Epithelial cell of proximal tubule (primary cell): ENCODE measurements at regions not wholly inside any gene's neighbourhood (a gene's known extent, or its start where the extent isn't known, plus 50 kb on each side); places are given as distances from the start of the nearest gene placed in this dataset.
A peak's percentile ranks its signal among the peaks of the same experiment; 100 is the strongest.
"Not testable (repeated sequence)": the region's sequence is repeated elsewhere in the genome, so short reads cannot be mapped to it uniquely, and the experiment has no call there.

Experiments used
- DNase-seq: peaks from one replicate; pipeline ENCODE4 v3.0.0-alpha.2; 2011; ENCODE audit warnings: low read depth
- H3K4me3 ChIP-seq: 2 replicates; pipeline ENCODE4 v1.5.1; 2011; ENCODE audit warnings: low read depth, mild to moderate bottlenecking, low read length

DNA sequence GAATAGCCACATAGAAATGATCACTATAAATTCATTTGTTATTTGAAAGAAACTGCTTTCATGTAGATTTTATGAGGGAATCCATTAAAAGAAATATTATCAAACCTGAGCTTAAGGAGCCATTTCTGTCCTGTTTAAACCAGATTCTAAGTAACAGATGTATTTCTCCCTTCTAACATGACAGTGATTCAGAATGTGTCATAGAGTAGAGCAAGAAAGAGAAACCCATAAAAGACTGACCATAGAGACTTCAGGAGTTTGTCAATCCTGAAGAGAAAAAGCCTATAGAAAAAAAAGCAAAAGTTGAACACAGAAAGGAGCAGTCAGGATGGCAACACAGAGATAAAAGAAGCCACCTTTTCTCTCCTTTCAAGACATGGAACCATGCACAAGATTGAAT is 390.6 kb downstream of the PRIM2 start:
- not testable (repeated sequence) for H3K4me3 ChIP-seq, DNase-seq

DNA sequence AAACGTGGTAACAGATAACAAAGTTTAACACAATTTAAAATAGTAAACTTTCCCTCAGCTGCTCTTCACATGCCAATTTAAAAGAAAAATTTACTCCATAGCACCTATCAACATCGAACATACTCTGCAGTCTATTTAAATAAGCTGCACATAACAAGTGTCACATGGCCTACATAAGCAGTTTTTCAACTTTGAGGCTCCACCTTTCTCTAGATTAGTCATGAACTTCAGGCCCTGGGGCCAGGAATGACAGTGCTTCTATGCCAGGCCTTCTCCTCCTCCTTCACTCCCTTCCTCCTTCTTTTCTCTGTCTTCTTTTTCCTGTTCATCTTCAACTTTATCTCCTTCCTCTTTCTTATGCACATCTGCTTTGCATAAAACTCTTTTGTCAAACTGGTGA is 405.1 kb downstream of the PRIM2 start:
- DNase-seq, result not testable (repeated sequence)

DNA sequence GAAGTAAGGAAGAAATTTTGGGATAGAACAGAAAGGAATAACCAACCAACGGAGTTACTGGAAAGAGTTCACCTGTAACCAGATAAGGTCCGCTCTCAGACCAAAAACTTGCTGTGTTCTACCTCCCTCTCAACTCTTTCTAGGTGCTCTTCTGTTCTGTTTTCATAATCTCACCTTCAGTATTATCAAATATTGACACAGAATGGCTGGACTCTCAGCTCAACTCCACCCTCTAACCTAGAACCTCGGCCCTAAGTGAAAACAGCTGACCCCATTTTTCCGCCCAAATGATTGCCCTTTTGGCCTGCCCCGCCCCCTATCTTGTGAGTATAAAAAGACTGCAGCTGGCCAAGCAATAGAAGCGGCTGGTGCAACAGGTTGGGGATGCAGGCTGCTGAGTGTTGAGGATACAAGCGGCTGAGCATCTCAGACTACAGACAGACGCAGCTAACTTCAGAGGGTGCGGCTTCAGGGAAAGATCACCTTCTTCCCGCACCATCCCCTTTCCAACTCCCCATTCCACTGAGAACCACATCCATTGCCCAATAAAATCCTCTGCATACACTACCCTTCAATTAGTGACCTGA is 406.5 kb downstream of the PRIM2 start:
- not testable (repeated sequence) for H3K4me3 ChIP-seq, DNase-seq

More for the DNA sequence above, 405.1 kb downstream of the PRIM2 start:
- not testable (repeated sequence) for H3K4me3 ChIP-seq

DNA sequence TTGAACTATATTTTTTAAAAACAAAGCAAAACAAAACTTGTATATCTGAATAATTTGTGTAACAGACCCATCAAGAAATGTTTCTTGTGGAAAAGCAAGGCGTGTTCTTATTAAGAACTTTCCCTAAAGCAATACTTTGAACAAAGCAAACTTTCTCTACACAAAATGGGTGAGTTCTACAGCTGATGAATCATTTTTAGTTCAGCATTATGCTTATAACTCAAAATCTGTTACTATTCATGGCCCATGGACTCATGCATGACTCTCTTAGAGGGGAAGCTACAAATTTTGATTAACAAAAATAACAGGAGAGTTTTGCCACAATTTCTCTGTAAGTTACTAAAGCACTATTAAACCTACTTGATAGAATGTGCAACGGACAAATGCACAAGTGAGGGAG is 412.0 kb downstream of the PRIM2 start:
- H3K4me3 ChIP-seq, DNase-seq: not testable (repeated sequence)

DNA sequence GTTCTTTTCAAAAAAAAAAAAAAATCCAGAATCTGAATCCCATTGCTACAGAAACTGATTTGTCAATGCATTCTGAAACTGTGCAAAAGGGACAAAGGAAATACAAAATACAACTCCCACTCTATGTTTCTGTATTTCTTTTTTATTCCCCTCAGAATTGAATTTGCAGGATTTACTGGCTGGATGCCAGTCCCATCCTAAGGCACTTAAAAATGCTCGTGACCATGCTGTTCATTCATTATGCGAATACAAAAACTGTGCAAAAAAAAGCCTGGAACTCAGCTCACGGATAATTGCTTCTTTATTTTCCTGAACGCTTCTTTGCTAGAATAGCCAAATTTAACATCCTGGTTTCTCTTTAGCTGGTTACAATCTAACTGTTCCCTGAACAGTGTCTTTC is 413.3 kb downstream of the PRIM2 start:
- not testable (repeated sequence) for DNase-seq, H3K4me3 ChIP-seq

DNA sequence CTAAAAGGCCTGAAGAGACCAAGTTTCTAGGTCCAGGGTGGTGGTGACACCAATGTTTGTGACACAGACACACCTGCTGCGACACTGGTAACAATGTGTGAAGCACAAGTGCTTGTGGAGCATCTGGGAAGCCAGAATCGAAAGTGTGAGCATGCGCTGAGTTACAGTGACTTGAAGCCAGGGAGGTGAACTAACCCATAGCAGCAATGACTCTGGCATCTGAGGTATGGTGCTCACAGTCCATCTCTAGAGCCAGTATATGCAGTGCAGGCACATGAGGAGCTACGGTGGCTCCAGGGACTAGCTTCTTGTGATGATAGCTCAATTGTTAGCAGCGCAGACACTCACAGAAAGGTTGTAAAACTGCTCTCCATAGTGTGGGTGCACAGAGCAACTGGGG is 430.3 kb downstream of the PRIM2 start:
- not testable (repeated sequence) for DNase-seq

DNA sequence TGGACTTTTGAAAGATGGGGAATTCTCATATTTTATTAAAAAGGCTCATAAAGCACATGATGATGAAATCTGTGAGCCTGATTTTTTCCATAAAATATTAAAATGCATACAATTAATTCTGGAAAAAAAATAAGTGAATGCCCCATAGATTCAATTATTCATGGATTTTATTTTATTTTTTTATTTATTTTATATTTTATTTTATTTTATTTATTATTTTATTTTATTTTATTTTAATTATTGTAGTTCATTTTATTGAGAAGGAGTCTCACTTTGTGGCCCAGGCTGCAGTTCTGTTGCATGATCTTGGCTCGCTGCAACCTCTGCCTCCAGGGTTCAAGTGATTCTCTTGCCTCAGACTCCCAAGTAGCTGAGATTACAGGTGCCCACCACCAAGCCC is 442.4 kb downstream of the PRIM2 start:
- DNase-seq, H3K4me3 ChIP-seq: not testable (repeated sequence)

More for the DNA sequence above, 430.3 kb downstream of the PRIM2 start:
- H3K4me3 ChIP-seq, result not testable (repeated sequence)

DNA sequence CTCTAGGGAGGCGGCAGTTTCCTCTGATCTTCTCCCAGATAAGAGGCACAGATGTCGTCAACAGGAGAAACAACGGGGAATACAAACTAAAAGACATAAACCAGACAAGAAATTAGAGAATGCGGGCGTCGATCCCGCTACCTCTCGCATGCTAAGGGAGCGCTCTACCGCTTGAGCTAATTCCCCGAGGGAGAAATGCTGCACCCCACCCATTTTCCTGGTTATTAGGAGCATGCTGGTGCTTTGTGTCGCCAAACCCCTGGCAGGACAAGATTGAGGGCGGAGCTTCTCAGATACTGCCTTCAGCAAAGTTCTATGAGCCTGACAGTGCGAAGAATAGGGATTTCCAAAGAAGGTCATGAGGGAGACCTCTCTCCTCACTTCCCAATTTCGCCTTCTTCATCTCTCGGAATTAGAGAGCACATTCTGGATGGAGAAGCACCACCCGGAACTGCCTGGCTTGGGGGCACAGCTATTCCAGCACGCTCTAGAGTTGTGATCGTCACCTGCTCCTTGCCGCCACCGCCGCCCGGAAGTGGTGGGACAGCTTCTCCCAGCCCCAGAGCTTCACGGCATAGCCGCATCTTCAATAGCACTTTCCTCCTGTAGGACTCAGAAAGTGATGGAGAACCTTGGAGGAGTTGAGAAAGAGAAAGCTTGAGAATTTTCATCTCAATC is 475.4 kb downstream of the PRIM2 start:
- not testable (repeated sequence) for H3K4me3 ChIP-seq, DNase-seq

DNA sequence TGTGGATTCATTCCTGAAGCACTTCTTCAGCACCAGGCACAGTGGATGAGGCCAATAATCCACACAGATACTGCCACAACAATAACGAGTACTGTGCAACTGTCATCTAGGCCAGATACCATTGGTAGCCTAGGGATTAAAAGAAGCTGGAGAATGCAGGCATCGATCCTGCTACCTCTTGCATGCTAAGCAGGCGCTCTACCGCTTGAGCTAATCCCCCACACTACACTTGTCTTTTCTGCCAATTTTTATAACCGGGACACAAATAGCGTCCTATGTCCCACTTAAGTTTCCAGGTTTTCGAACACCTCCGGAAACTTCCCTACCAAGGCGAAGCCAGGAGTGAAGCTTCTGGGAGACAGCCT is 475.9 kb downstream of the PRIM2 start:
- H3K4me3 ChIP-seq, DNase-seq: not testable (repeated sequence)

DNA sequence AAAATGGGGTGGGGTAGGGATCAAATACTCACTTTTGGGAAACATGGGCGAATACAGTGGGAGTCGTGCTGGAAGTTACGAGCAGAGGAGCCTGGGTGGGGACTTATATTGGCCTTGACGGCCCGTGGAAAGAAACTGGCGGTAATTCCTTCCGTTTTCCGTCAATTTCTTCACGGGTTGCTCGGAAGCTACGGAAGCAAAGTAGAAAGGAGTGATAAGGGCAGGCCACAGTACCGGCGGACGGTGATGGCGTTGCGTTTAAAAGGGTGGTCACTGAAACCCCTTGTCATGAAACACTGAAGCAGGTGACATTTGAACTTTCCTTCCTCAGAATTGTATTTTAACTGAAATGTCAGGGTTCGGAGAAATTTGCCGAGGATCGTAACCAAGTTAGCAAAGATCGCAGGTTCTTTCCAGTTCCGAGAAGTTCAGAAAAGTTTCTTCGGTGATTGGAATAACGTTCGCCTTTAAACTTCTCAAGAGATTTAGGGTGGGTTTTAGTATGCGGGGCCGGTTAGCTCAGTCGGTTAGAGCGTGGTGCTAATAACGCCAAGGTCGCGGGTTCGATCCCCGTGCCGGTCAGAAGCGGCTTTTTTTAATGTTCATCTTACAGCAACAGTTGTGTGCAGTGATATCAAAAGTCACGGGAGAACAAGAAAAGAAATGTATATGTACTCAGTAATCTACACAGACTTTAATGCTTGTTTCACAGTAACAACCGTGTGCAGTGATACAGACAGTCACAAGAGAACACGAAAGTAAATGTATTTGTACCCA is 482.5 kb downstream of the PRIM2 start:
- peak overlapping the region; percentile 29 for H3K4me3 ChIP-seq
- not testable (repeated sequence) for DNase-seq

DNA sequence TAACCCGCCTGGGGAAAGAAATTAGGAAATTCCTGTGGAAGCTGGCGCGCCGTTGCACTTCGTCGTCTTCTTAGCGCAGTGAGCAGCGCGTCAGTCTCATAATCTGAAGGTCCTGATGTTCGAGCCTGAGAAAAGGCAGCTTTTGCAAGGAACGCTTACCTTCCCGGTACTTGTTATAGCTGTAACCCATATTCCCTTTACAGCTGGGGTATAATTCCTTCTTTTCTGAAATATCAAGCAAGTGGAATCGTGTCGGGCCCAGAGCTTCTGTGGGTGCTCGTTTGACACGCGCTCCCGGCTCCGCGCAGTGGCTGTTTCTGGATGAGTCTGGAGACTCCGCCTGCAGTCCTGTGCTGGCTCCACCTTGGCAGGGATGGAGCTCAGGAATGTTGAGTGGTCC is 491.2 kb downstream of the PRIM2 start:
- H3K4me3 ChIP-seq, DNase-seq: not testable (repeated sequence)

DNA sequence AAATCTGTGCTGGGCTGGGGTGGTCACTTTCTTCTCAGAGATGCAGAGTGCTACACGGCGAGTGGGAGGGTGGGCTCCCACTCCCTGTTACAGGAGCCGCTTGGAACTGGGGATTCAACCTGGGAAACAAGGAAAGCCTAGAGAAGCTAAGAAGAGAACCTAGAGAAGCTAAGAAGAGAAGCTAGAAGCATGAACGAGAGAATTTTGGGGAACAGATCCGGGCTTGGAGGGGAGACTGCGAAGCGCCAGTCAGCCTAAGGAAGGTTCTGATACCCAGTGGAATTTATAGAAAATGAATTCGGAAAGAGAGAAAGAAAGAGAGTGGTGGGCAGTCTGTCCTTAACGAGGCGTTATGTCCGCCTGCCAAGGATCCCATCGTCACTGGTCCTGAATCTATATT is 492.0 kb downstream of the PRIM2 start:
- H3K4me3 ChIP-seq, DNase-seq: not testable (repeated sequence)

DNA sequence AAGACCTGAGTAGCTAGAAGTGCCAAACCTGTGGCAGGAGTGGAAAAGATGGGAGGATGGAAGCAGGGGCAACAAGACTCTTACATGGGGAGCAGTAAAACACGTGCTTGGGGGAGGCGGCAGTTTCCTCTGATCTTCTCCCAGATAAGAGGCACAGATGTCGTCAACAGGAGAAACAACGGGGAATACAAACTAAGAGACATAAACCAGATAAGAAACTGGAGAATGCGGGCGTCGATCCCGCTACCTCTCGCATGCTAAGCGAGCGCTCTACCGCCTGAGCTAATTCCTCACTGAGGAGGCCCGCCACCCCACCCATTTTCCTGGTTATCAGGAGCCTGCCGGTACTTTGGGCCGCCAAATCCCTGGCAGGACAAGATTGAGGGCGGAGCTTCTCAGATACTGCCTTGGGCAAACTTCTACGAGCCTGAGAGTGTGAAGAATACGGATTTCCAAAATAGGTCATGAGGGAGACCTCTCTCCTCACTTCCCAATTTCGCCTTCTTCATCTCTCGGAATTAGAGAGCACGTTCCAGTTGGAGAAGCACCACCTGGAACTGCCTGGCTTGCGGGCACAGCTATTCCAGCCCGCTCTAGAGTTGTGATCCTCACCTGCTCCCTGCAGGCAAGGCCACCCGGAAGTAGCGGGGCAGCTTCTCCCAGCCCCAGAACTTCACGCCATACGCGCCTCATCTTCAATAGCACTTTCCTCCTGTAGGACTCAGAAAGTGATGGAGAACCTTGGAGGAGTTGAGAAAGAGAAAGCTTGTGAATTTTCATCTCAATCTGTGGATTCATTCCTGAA is 496.0 kb downstream of the PRIM2 start:
- peak overlapping the region; percentile 36 for H3K4me3 ChIP-seq
- DNase-seq, result not testable (repeated sequence)

DNA sequence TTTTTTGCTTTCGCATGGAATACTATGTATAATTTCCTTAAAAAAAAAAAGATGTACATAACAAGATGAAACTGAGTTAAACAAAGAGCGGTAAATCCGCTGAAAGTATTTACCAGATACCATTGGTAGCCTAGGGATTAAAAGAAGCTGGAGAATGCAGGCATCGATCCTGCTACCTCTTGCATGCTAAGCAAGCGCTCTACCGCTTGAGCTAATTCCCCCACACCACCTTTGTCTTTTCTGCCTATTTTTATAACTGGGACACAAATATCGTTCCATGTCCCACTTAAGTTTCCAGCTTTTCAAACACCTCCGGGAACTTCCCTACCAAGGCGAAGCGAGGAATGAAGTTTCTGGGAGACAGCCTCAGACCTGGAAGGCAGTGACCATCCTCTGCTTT is 498.4 kb downstream of the PRIM2 start:
- H3K4me3 ChIP-seq, DNase-seq: not testable (repeated sequence)

DNA sequence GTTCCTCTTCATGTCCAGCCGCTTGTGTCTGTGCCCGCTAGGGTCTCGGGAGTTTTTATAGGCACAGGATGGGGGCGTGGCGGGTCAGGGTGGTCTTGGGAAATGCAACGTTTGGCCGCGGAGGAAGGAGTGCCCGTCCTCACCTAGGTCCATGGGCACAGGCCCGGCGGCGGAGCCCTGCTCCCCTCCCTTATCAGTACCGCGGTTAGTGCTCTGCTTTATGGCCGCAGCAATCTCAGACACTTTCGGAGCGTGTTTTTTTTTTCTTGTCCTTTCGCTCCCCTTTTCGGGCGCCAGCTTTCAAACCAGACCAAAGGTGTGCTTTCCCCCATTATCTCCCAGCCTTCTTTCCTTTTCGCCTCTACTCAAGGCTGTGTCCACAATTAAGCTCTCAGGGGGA is 503.9 kb downstream of the PRIM2 start:
- not testable (repeated sequence) for DNase-seq, H3K4me3 ChIP-seq

DNA sequence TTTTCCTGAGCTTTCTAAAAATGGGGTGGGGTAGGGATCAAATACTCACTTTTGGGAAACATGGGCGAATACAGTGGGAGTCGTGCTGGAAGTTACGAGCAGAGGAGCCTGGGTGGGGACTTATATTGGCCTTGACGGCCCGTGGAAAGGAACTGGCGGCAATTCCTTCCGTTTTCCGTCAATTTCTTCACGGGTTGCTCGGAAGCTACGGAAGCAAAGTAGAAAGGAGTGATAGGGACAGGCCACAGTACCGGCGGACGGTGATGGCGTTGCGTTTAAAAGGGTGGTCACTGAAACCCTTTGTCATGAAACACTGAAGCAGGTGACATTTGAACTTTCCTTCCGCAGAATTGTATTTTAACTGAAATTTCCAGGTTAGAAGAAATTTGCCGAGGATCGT is 505.0 kb downstream of the PRIM2 start:
- H3K4me3 ChIP-seq, result not testable (repeated sequence)

More for the DNA sequence above, 505.0 kb downstream of the PRIM2 start:
- DNase-seq, result not testable (repeated sequence)
